ENCODE measurements at regions not wholly inside any gene's neighbourhood (a gene's known extent, or its start where the extent isn't known, plus 50 kb on each side); places are given as distances from the start of the nearest gene placed in this dataset.

DNA sequence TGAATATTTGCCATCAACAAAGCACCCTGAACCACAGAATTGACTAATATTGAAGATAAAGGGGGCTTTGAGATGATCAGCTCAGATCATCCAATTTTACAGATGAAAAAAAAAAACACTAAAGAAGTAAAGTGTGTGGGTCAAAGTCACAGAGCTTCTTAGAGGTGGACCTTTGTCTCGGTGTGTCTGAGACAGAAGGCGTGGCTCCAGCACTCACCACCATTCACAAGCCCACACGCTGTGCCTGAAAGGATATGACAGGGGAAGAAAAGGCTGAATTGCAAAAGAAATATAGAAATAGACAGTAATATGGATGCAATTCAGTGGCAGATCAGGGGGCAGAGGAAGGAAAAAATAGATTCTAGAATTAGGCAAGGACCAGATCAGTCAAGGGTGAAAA, 114.9 kb upstream of the PLXNA4 start:
- POLR2A ChIA-PET = no interaction called here
- Histone ChIP-seq H3K9me3 (ENCODE audit: control insufficient read depth in 1 of 2, insufficient read depth in 1 of 2, low read depth in 1 of 2, low read length in 2 of 2) (no peaks in the 10 kb centered on the region), H2AFZ (ENCODE audit: low read depth, low read length, poor library complexity, severe bottlenecking) (no peak overlapping the region), H3K27me3 (ENCODE audit: insufficient read depth, low read length) (peaks cover 14% of the 10 kb centered on the region), H3K36me3 (ENCODE audit: control insufficient read depth in 1 of 2, insufficient read depth in 2 of 2, low read length in 2 of 2) (no peaks in the 10 kb centered on the region), H3K4me1 (ENCODE audit: control insufficient read depth in 1 of 2, insufficient read depth in 2 of 2, low read length in 2 of 2) (no peaks in the 10 kb centered on the region), H4K20me1 (ENCODE audit: insufficient read depth) (no peaks in the 10 kb centered on the region), H3K79me2 (ENCODE audit: insufficient read depth, low read length) (no peaks in the 10 kb centered on the region), H3K9me2 (ENCODE audit: insufficient read depth) (no peaks in the 10 kb centered on the region), H3K27ac (ENCODE audit: low read depth, low read length) (no peak overlapping the region), H3K4me2 (ENCODE audit: low read length) (no peak overlapping the region), H3K4me3 (replicated peaks in 1 of 2; ENCODE audit: low read depth in 1 of 2, low read length in 2 of 2) (no peak overlapping the region), H3K9ac (ENCODE audit: low read length) (no peak overlapping the region)
- TF ChIP-seq, protein P1, sequence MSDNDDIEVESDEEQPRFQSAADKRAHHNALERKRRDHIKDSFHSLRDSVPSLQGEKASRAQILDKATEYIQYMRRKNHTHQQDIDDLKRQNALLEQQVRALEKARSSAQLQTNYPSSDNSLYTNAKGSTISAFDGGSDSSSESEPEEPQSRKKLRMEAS (IDR thresholded peaks at IDR 0.05) = no peak
- TF ChIP-seq SIN3A (IDR thresholded peaks at IDR 0.05; ENCODE audit: low read depth) (no peak), EZH2phosphoT487 (IDR thresholded peaks at IDR 0.05; ENCODE audit: borderline replicate concordance) (no peak), CEBPB (IDR thresholded peaks at IDR 0.05; ENCODE audit: low read depth) (no peak), JUND (IDR thresholded peaks at IDR 0.05) (no peak), TCF7L2 (IDR thresholded peaks at IDR 0.05; ENCODE audit: borderline replicate concordance, extremely low read depth, insufficient read depth, insufficient read length) (no peak), SRF (IDR thresholded peaks at IDR 0.05; ENCODE audit: low read depth) (no peak), ELF1 (IDR thresholded peaks at IDR 0.05; ENCODE audit: borderline replicate concordance, low read depth) (no peak), RAD21 (IDR thresholded peaks at IDR 0.05; ENCODE audit: low read depth) (no peak)
- BruUV-seq (replicated peaks) = no TSS peak
- no peak for DNase-seq (ENCODE audit: low read depth, low spot score)
- CTCF ChIA-PET = no interaction called here
- RAD21 ChIA-PET (ENCODE audit: low non-redundant PET in 1 of 2, low total read pairs in 2 of 2, uncharacterized antibody in 2 of 2, unreplicated experiment in 2 of 2) = no interaction called here
- no peak for ATAC-seq
- intact Hi-C loops (cut with micrococcal nuclease) = no loop called here

DNA sequence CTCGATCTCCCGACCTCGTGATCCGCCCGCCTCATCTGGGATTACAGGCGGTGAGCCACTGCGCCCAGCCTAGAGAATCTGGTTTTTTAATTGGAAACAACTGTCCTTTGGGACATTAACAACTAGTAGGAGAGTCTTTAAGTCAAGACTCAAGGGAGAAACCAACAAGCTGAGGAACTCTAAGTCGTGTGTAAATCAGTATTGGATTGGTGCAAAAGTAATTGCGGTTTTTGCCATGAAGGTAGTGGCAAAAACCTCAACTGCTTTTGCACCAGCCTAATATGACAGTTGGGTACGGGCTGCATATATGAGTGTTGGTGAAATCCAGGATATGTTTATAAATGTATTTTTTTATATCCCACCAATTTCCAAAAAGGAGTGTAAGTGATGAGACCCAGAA, 113.9 kb upstream of the PLXNA4 start:
- no peak overlapping the region for H3K27ac ChIP-seq (ENCODE audit: low read depth, low read length)
- ATAC-seq = no peak
- TF ChIP-seq SRF (IDR thresholded peaks at IDR 0.05; ENCODE audit: low read depth) = no peak
- TF ChIP-seq POLR2AphosphoS5 (IDR thresholded peaks at IDR 0.05; ENCODE audit: low read depth, low read length) = no peak
- TF ChIP-seq, protein P2, sequence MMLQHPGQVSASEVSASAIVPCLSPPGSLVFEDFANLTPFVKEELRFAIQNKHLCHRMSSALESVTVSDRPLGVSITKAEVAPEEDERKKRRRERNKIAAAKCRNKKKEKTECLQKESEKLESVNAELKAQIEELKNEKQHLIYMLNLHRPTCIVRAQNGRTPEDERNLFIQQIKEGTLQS (IDR thresholded peaks at IDR 0.05) = no peak
- TF ChIP-seq, protein P1 (IDR thresholded peaks at IDR 0.05) = no peak
- no peaks in the 10 kb centered on the region for H3K79me2 ChIP-seq (ENCODE audit: insufficient read depth, low read length)
- no peak overlapping the region for H3K4me3 ChIP-seq (replicated peaks in 1 of 2; ENCODE audit: low read depth in 1 of 2, low read length in 2 of 2)
- ChIA-PET CTCF (no interaction called here), POLR2A (no interaction called here), RAD21 (ENCODE audit: low non-redundant PET in 1 of 2, low total read pairs in 2 of 2, uncharacterized antibody in 2 of 2, unreplicated experiment in 2 of 2) (no interaction called here)
- no peaks in the 10 kb centered on the region for H3K4me1 ChIP-seq (ENCODE audit: control insufficient read depth in 1 of 2, insufficient read depth in 2 of 2, low read length in 2 of 2)
- H3K9me3 ChIP-seq (ENCODE audit: control insufficient read depth in 1 of 2, insufficient read depth in 1 of 2, low read depth in 1 of 2, low read length in 2 of 2) = no peaks in the 10 kb centered on the region
- no peak overlapping the region for H3K4me2 ChIP-seq (ENCODE audit: low read length)
- no peaks in the 10 kb centered on the region for H4K20me1 ChIP-seq (ENCODE audit: insufficient read depth)
- H3K9ac ChIP-seq (ENCODE audit: low read length) = no peak overlapping the region
- no peak for DNase-seq (ENCODE audit: low read depth, low spot score)
- H3K9me2 ChIP-seq (ENCODE audit: insufficient read depth) = no peaks in the 10 kb centered on the region
- no TSS peak for BruUV-seq (replicated peaks)
- no peak overlapping the region for H2AFZ ChIP-seq (ENCODE audit: low read depth, low read length, poor library complexity, severe bottlenecking)
- no peaks in the 10 kb centered on the region for H3K36me3 ChIP-seq (ENCODE audit: control insufficient read depth in 1 of 2, insufficient read depth in 2 of 2, low read length in 2 of 2)
- H3K27me3 ChIP-seq (ENCODE audit: insufficient read depth, low read length) = peaks cover 12% of the 10 kb centered on the region; the same call in 1 of the 2 replicates
- intact Hi-C loops (cut with micrococcal nuclease) = no loop called here
